Keratinocyte (primary cell): ENCODE measurements at regions not wholly inside any gene's neighbourhood (a gene's known extent, or its start where the extent isn't known, plus 50 kb on each side); places are given as distances from the start of the nearest gene placed in this dataset.

Experiments used
- DNase-seq: peaks from one replicate; pipeline ENCODE4 v3.0.0-alpha.2; 2011; ENCODE audit warnings: low read depth, missing footprints, low spot score
- FAIRE-seq: peaks from 2 replicates; lab custom pipeline; 2011; peaks lifted over from hg19 to GRCh38; lab: Jason Lieb, UNC
- H2AFZ ChIP-seq: 2 replicates; pipeline ENCODE4 v1.6.0; 2012; ENCODE audit warnings: low read length, control low read depth, inconsistent platforms; ENCODE audit not compliant: control insufficient read depth
- H3K27ac ChIP-seq: 2 replicates; pipeline ENCODE4 v1.5.1; 2011; ENCODE audit warnings: low read length; ENCODE audit not compliant: control insufficient read depth, insufficient read depth
- H3K27me3 ChIP-seq: 3 replicates; pipeline ENCODE4 v1.6.0; 2011; ENCODE audit warnings: low read length; ENCODE audit not compliant: control insufficient read depth, insufficient read depth; ENCODE audit errors: extremely low read depth
- H3K36me3 ChIP-seq, 2 experiments: 2 replicates in 1 of 2; 3 replicates in 1 of 2; pipeline ENCODE4 v1.5.1; 2011; ENCODE audit warnings: low read length in 2 of 2, mild to moderate bottlenecking in 1 of 2; ENCODE audit not compliant: control insufficient read depth in 2 of 2, insufficient read depth in 2 of 2; ENCODE audit errors: extremely low read depth in 1 of 2
- H3K4me1 ChIP-seq: 3 replicates; pipeline ENCODE4 v1.5.1; 2011; ENCODE audit warnings: low read length; ENCODE audit not compliant: control insufficient read depth, insufficient read depth; ENCODE audit errors: extremely low read depth
- H3K4me2 ChIP-seq: 3 replicates; pipeline ENCODE4 v1.6.0; 2011; ENCODE audit warnings: low read depth, low read length; ENCODE audit not compliant: control insufficient read depth, insufficient read depth; ENCODE audit errors: extremely low read depth
- H3K4me3 ChIP-seq, 3 experiments: fragments of 200-600 bp in 1 of 3; sonication (generic) in 1 of 3; 2 replicates in 2 of 3; 3 replicates in 1 of 3; pipeline ENCODE4 v1.5.1; 2011 to 2016; ENCODE audit warnings: low read length in 3 of 3, mild to moderate bottlenecking in 3 of 3, control low read depth in 2 of 3, inconsistent platforms in 1 of 3, low read depth in 1 of 3, mixed read lengths in 1 of 3, mixed run types in 1 of 3, moderate library complexity in 1 of 3; ENCODE audit not compliant: control insufficient read depth in 2 of 3, insufficient read depth in 2 of 3; ENCODE audit errors: extremely low read depth in 1 of 3
- H3K79me2 ChIP-seq: 2 replicates; pipeline ENCODE4 v1.6.0; 2012; ENCODE audit warnings: low read length; ENCODE audit not compliant: control insufficient read depth, insufficient read depth
- H3K9ac ChIP-seq: 3 replicates; pipeline ENCODE4 v1.6.0; 2011; ENCODE audit warnings: low read length; ENCODE audit not compliant: control insufficient read depth, insufficient read depth; ENCODE audit errors: extremely low read depth
- H3K9me1 ChIP-seq: 3 replicates; pipeline ENCODE4 v1.6.0; 2011; ENCODE audit warnings: low read length; ENCODE audit not compliant: control insufficient read depth, insufficient read depth; ENCODE audit errors: extremely low read depth
- H3K9me3 ChIP-seq: 2 replicates; pipeline ENCODE4 v1.5.1; 2012; ENCODE audit warnings: low read depth, low read length; ENCODE audit not compliant: control insufficient read depth
- H4K20me1 ChIP-seq: 3 replicates; pipeline ENCODE4 v1.6.0; 2011; ENCODE audit warnings: low read length; ENCODE audit not compliant: control insufficient read depth, insufficient read depth; ENCODE audit errors: extremely low read depth
- CTCF ChIP-seq, 3 experiments: IDR thresholded peaks in 1 of 3; conservative IDR thresholded peaks in 1 of 3; optimal IDR thresholded peaks in 1 of 3; 2 replicates in 2 of 3; 3 replicates in 1 of 3; pipeline versions ENCODE3 to v1.5.1; 2011; ENCODE audit warnings: low read length in 3 of 3, mild to moderate bottlenecking in 3 of 3, moderate library complexity in 2 of 3, control low read depth in 1 of 3, inconsistent platforms in 1 of 3; ENCODE audit not compliant: insufficient read depth in 2 of 3; ENCODE audit errors: extremely low read depth in 1 of 3
- EZH2 ChIP-seq: IDR thresholded peaks from one replicate; pipeline ENCODE4 v1.6.1; 2012; ENCODE audit warnings: inconsistent platforms, mild to moderate bottlenecking, low read length, moderate library complexity
- dilution Hi-C: fragments of 300-500 bp; cut with MboI; formaldehyde crosslinking; loops from one replicate; pipeline ENCODE4 v1.7.0; 2020; ENCODE audit warnings: low sequenced_read_pairs; ENCODE audit not compliant: extremely low pct_ligation_motif_present

- no peaks in the 10 kb centered on the region for H3K79me2 ChIP-seq
- H3K27ac ChIP-seq: no peak overlapping the region
- no peaks in the 10 kb centered on the region for H3K27me3 ChIP-seq
- no peaks in the 10 kb centered on the region for H3K4me1 ChIP-seq
- dilution Hi-C loops: no loop called here
- H3K9me1 ChIP-seq: no peaks in the 10 kb centered on the region
- no peak overlapping the region for H2AFZ ChIP-seq
- TF ChIP-seq CTCF (optimal IDR thresholded peaks at IDR 0.05 in 1 of 3, IDR thresholded peaks at IDR 0.05 in 1 of 3, conservative IDR thresholded peaks at IDR 0.05 in 1 of 3; ENCODE audit: extremely low read depth in 1 of 3, insufficient read depth in 2 of 3, low read length in 3 of 3) (no peak), EZH2 (no peak)
- no peaks in the 10 kb centered on the region for H4K20me1 ChIP-seq
- no peak overlapping the region for H3K9ac ChIP-seq
- FAIRE-seq: no peak
- no peaks in the 10 kb centered on the region for H3K9me3 ChIP-seq
- no peak overlapping the region for H3K4me3 ChIP-seq
- H3K4me2 ChIP-seq: no peak overlapping the region
- no peak for DNase-seq
- H3K36me3 ChIP-seq: no peaks in the 10 kb centered on the region
Measured at GRCh38 chr7:34217972-34218371, 312.6 kb downstream of the BMPER start.

DNA sequence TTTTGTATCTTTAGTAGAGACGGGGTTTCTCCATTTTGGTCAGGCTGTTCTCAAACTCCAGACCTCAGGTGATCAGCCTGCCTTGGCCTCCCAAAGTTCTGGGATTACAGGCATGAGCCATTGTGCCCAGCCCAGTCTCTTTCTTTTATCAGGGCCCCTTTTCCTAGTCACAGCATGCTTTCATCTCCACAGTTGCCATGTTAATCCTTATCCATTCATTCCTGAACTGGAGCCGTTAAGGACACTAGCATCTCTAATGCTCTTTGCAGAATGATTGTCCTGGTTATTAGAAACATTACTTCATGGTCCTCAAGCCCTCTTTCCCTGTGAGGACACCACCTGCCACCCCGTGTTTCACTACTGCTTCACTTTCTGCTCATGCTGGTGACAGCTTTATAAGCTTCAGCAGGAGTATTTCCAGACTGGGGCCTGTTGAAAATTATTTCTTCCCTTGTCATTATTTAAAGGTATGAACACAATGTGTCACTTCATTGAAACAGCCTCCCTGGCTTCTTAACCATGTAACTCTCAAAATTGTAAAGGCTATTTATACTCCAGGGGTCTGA is 313.9 kb downstream of the BMPER start:
- TF ChIP-seq EZH2: no peak
- no peak for TF ChIP-seq CTCF (optimal IDR thresholded peaks at IDR 0.05 in 1 of 3, IDR thresholded peaks at IDR 0.05 in 1 of 3, conservative IDR thresholded peaks at IDR 0.05 in 1 of 3; ENCODE audit: extremely low read depth in 1 of 3, insufficient read depth in 2 of 3, low read length in 3 of 3)
- no peak for FAIRE-seq
- dilution Hi-C loops: no loop called here
- Histone ChIP-seq H3K4me2 (no peak overlapping the region), H3K4me3 (no peak overlapping the region), H3K9ac (no peak overlapping the region), H3K9me3 (no peaks in the 10 kb centered on the region), H3K9me1 (no peaks in the 10 kb centered on the region), H3K27me3 (no peaks in the 10 kb centered on the region), H3K27ac (no peak overlapping the region), H3K79me2 (no peaks in the 10 kb centered on the region), H4K20me1 (no peaks in the 10 kb centered on the region), H3K36me3 (no peaks in the 10 kb centered on the region), H3K4me1 (no peaks in the 10 kb centered on the region), H2AFZ (no peak overlapping the region)
- DNase-seq: no peak
